Common myeloid progenitor, CD34-positive (primary cell): ENCODE measurements at regions not wholly inside any gene's neighbourhood (a gene's known extent, or its start where the extent isn't known, plus 50 kb on each side); places are given as distances from the start of the nearest gene placed in this dataset.
A peak's percentile ranks its signal among the peaks of the same experiment; 100 is the strongest.

ENCODE experiments used
- CTCF ChIA-PET: fragments of 350-600 bp; sonication (Branson Sonifier 250); formaldehyde crosslinking; loops from one replicate; lab custom pipeline; 2021; ENCODE audit warnings: antibody characterized with exemption; lab: Charles Lee
- POLR2A ChIA-PET: fragments of 350-600 bp; sonication (Branson Sonifier 250); formaldehyde crosslinking; loops from one replicate; lab custom pipeline; 2021; ENCODE audit warnings: antibody characterized with exemption; lab: Charles Lee
- DNase-seq, 3 donors: peaks; one replicate each; pipeline versions ENCODE4 v3.0.0 to v3.0.0-alpha.2; 2013
- H3K27ac ChIP-seq, 2 experiments: 1 replicate in 1 of 2; 2 replicates in 1 of 2; pipeline ENCODE4 v1.7.0; 2013; ENCODE audit warnings: inconsistent platforms in 2 of 2, low read length in 2 of 2, mild to moderate bottlenecking in 2 of 2, low read depth in 1 of 2, moderate library complexity in 1 of 2; ENCODE audit not compliant: severe bottlenecking in 2 of 2, insufficient read depth in 1 of 2, poor library complexity in 1 of 2
- H3K27me3 ChIP-seq, 5 experiments: replicated peaks in 2 of 5; 1 replicate in 3 of 5; 2 replicates in 2 of 5; pipeline versions ENCODE4 v1.6.1 to v1.7.0; 2013; ENCODE audit warnings: low read length in 4 of 5, mild to moderate bottlenecking in 2 of 5, moderate library complexity in 2 of 5, inconsistent platforms in 1 of 5; ENCODE audit not compliant: insufficient read depth in 5 of 5, control insufficient read depth in 4 of 5
- H3K36me3 ChIP-seq, 4 experiments: 1 replicate in 2 of 4; 2 replicates in 2 of 4; pipeline versions ENCODE4 v1.6.1 to v1.7.0; 2013; ENCODE audit warnings: low read length in 3 of 4, control low read depth in 1 of 4, mild to moderate bottlenecking in 1 of 4; ENCODE audit not compliant: control insufficient read depth in 4 of 4, insufficient read depth in 4 of 4
- H3K4me1 ChIP-seq, 4 experiments: 1 replicate in 3 of 4; 2 replicates in 1 of 4; pipeline versions ENCODE4 v1.6.1 to v1.7.1; 2013; ENCODE audit warnings: low read length in 3 of 4, mild to moderate bottlenecking in 3 of 4, control low read depth in 1 of 4, inconsistent platforms in 1 of 4, moderate library complexity in 1 of 4; ENCODE audit not compliant: control insufficient read depth in 4 of 4, insufficient read depth in 4 of 4; ENCODE audit errors: control extremely low read depth in 1 of 4
- H3K4me3 ChIP-seq, 7 experiments: 1 replicate in 4 of 7; 2 replicates in 3 of 7; pipeline versions ENCODE4 v1.5.1 to v1.7.0; 2013; ENCODE audit warnings: mild to moderate bottlenecking in 7 of 7, low read length in 6 of 7, moderate library complexity in 6 of 7, inconsistent platforms in 2 of 7, low read depth in 2 of 7, control low read depth in 1 of 7; ENCODE audit not compliant: insufficient read depth in 4 of 7, control insufficient read depth in 1 of 7; ENCODE audit errors: extremely low read depth in 1 of 7
- H3K9me3 ChIP-seq, 5 experiments: 1 replicate in 4 of 5; 2 replicates in 1 of 5; pipeline versions ENCODE4 v1.6.1 to v1.7.1; 2013; ENCODE audit warnings: low read length in 4 of 5, mild to moderate bottlenecking in 2 of 5, inconsistent platforms in 1 of 5, low read depth in 1 of 5, moderate library complexity in 1 of 5; ENCODE audit not compliant: control insufficient read depth in 4 of 5, insufficient read depth in 2 of 5; ENCODE audit errors: control extremely low read depth in 1 of 5
- WGBS: methylation state at CpG from one replicate; pipeline ENCODE4 v1.1.5; 2013; ENCODE audit not compliant: insufficient coverage; 5-methylcytosine and 5-hydroxymethylcytosine counted together

GRCh38 chr11:42243385-42243784, 783.9 kb upstream of the LRRC4C start:
- POLR2A ChIA-PET: no interaction called here
- Histone ChIP-seq H3K27ac (no peak overlapping the region), H3K36me3 (no peaks in the 10 kb centered on the region), H3K4me3 (no peak overlapping the region), H3K9me3 (no peaks in the 10 kb centered on the region), H3K4me1 (peaks cover 0 to 6% (median 0%) of the 10 kb centered on the region in 4 experiments), H3K27me3 (no peaks in the 10 kb centered on the region)
- CTCF ChIA-PET: no interaction called here
- WGBS: 100% methylated on average over 1 of the region's 2 CpGs
- no peak for DNase-seq

DNA sequence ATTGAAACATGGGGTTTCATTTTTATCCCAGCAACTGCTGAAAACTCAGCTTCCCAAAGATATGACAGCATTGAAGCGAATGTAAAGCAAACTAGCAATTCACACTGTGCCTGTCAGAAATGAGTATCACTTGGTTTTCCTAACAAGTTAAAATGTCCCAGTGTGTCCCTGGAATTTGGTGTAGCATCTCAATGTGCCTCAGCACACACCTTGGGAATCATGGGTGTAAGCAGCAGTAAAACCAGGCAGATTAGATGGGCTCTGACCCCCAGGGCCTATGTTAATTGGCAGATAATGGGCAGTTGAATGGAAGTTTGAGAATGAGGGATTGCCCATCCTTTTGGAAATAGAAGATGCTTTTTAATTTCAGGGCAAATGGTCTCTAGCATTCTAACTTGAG, 784.9 kb upstream of the LRRC4C start:
- no peaks in the 10 kb centered on the region for H3K27me3 ChIP-seq
- H3K36me3 ChIP-seq: no peaks in the 10 kb centered on the region
- peaks cover 0 to 6% (median 0%) of the 10 kb centered on the region in 4 experiments for H3K4me1 ChIP-seq
- CTCF ChIA-PET: no interaction called here
- no peaks in the 10 kb centered on the region for H3K9me3 ChIP-seq
- POLR2A ChIA-PET: no interaction called here
- WGBS: 92% methylated on average over 1 of the region's 1 CpG
- no peak for DNase-seq
- H3K4me3 ChIP-seq: no peak overlapping the region
- no peak overlapping the region for H3K27ac ChIP-seq

DNA sequence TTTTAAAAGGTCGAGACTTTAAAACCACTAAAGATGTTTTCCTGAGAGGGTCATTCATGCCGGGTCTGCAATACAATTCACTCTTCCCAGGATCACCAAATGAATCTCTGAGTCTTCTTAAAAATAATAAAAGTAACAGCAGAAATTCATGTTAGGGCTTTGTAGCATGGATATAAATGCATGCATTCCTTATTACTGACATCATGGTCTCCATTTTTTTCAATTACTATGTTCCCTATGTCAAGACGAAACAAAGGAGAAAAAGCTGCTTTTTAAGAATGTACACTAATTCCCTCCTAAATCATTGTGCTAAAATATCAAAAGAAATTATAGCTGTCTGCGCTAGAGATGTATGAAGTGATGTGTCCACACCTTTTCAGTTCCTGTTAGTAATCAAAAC, 789.9 kb upstream of the LRRC4C start:
- Histone ChIP-seq H3K27me3 (no peaks in the 10 kb centered on the region), H3K4me3 (no peak overlapping the region), H3K9me3 (peaks cover 0 to 3% (median 0%) of the 10 kb centered on the region in 5 experiments), H3K36me3 (no peaks in the 10 kb centered on the region), H3K27ac (no peak overlapping the region), H3K4me1 (peaks cover 0 to 7% (median 0%) of the 10 kb centered on the region in 4 experiments)
- no CpG with 5 or more reads among the region's 4 CpGs for WGBS
- CTCF ChIA-PET: no interaction called here
- DNase-seq: no peak
- POLR2A ChIA-PET: no interaction called here

DNA sequence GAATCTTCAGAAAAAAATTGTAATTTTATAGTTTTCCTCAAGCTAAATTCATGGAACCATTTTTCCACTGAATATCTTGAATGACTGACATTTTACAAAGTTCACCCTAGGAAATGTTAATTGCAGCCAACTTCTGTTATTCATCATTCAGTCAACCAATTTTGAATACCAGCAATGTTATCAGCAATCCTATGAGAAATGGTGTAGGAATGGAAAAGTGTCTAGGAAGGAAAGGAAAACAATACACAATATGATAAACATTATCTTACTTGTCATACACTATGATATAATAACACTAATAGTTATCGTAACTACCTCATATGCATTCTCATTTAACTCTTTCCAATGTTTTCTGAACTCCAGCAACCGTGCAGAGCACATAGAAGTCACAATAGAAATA, 790.5 kb upstream of the LRRC4C start:
- no CpG with 5 or more reads among the region's 2 CpGs for WGBS
- ChIA-PET POLR2A (no interaction called here), CTCF (no interaction called here)
- H3K4me3 ChIP-seq: no peak overlapping the region
- H3K4me1 ChIP-seq: peaks cover 0 to 5% (median 0%) of the 10 kb centered on the region in 4 experiments
- peaks cover 0 to 3% (median 0%) of the 10 kb centered on the region in 5 experiments for H3K9me3 ChIP-seq
- H3K27me3 ChIP-seq: no peaks in the 10 kb centered on the region
- no peak overlapping the region for H3K27ac ChIP-seq
- no peaks in the 10 kb centered on the region for H3K36me3 ChIP-seq
- no peak for DNase-seq

GRCh38 chr11:42251984-42252383, 792.5 kb upstream of the LRRC4C start:
- 100% methylated on average over 1 of the region's 2 CpGs for WGBS
- POLR2A ChIA-PET: no interaction called here
- Histone ChIP-seq H3K9me3 (peaks cover 0 to 3% (median 0%) of the 10 kb centered on the region in 5 experiments), H3K36me3 (no peaks in the 10 kb centered on the region), H3K4me1 (peaks cover 0 to 5% (median 0%) of the 10 kb centered on the region in 4 experiments), H3K27ac (no peak overlapping the region), H3K4me3 (no peak overlapping the region), H3K27me3 (no peaks in the 10 kb centered on the region)
- CTCF ChIA-PET: no interaction called here
- no peak for DNase-seq

DNA sequence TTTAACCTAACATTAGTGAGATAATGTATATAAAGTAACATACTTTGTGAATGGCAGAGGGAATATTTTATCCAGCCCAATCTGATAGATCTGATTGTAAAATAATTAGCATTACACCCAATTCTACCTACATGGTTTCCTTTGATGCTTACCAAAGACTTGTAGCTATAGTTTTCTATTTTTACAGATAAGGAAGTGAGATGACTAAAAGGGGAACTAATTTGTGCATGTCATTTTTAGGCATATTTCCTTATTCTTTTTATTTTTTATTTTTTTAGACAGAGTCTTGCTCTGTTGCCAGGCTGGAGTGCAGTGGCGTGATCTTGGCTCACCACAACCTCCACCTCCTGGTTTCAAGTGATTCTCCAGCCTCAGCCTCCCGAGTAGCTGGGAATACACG, 793.7 kb upstream of the LRRC4C start:
- Histone ChIP-seq H3K27me3 (no peaks in the 10 kb centered on the region), H3K27ac (no peak overlapping the region), H3K4me1 (peaks cover 0 to 5% (median 0%) of the 10 kb centered on the region in 4 experiments), H3K9me3 (peaks cover 0 to 3% (median 0%) of the 10 kb centered on the region in 5 experiments), H3K4me3 (no peak overlapping the region), H3K36me3 (no peaks in the 10 kb centered on the region)
- WGBS: 10% methylated on average over 2 of the region's 3 CpGs
- ChIA-PET CTCF (no interaction called here), POLR2A (no interaction called here)
- DNase-seq: peak in 1 of 3 donors; percentile 0

DNA sequence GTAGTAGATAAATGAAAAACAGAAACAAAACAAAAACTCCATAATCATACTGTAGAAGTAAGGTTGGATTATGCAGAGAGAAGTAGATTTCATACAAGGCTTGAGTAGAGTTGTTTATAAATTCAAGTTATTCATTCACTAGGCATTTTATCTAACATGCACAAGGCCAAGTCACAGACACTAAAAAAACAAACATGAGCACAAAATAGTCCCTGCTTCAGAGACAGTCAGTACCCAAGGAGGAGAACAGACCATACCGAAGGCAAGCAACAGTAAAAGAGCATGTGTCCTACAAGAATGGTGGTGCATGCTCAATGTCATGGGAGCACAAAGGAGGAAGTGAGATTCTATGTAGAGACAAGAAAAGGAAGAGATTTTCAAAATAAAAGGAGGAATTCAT, 796.5 kb upstream of the LRRC4C start:
- no peak overlapping the region for H3K4me3 ChIP-seq
- H3K27me3 ChIP-seq: no peaks in the 10 kb centered on the region
- H3K36me3 ChIP-seq: no peaks in the 10 kb centered on the region
- no peak for DNase-seq
- no peak overlapping the region for H3K27ac ChIP-seq
- POLR2A ChIA-PET: no interaction called here
- H3K4me1 ChIP-seq: peaks cover 0 to 5% (median 0%) of the 10 kb centered on the region in 4 experiments
- peaks cover 0 to 3% (median 0%) of the 10 kb centered on the region in 5 experiments for H3K9me3 ChIP-seq
- 90% methylated on average over 1 of the region's 1 CpG for WGBS
- CTCF ChIA-PET: no interaction called here
